ENCODE measurements at regions not wholly inside any gene's neighbourhood (a gene's known extent, or its start where the extent isn't known, plus 50 kb on each side); places are given as distances from the start of the nearest gene placed in this dataset.

DNA sequence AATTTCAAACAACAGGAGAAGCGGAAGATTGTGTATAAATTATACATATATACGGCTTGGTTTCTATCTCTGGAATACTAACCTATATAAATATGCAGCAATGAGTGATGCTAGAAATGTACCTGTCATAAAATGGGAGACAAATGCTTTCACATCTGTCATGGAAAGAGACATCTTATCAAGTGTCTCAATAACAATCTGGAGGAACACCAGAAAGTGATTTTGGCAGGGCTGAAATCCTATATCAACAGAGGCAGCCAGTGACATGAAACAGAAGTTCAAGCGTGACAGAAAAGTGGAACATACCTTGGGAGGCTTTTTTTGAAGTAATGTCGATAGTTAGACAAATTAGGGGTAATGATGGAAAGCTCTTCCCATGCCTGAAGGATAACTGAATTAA is 834.6 kb downstream of the JRKL start:
- no peak overlapping the region for H3K4me3 ChIP-seq (ENCODE audit: control insufficient read depth, low read depth, low read length)

DNA sequence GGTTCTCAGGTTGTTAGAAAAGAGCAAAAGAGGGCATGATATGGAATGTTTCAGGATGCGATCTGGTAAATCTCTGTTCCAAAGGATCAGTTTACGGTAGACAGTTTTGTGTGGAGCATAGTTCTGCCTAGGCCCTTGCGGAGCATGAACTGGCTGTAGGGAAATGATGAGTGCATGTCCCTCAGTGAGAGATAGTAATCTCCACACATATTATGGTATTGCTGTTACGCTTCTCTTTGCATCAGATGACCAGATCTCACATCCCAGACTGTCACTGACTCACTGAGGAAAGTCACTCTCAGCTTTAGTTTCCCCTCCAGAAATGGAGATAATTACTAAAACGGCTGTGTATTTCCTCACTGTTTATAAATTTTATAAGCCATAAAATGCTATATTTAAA is 836.0 kb downstream of the JRKL start:
- TF ChIP-seq, protein P1, sequence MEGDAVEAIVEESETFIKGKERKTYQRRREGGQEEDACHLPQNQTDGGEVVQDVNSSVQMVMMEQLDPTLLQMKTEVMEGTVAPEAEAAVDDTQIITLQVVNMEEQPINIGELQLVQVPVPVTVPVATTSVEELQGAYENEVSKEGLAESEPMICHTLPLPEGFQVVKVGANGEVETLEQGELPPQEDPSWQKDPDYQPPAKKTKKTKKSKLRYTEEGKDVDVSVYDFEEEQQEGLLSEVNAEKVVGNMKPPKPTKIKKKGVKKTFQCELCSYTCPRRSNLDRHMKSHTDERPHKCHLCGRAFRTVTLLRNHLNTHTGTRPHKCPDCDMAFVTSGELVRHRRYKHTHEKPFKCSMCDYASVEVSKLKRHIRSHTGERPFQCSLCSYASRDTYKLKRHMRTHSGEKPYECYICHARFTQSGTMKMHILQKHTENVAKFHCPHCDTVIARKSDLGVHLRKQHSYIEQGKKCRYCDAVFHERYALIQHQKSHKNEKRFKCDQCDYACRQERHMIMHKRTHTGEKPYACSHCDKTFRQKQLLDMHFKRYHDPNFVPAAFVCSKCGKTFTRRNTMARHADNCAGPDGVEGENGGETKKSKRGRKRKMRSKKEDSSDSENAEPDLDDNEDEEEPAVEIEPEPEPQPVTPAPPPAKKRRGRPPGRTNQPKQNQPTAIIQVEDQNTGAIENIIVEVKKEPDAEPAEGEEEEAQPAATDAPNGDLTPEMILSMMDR (conservative IDR thresholded peaks at IDR 0.05; ENCODE audit: control insufficient read depth, insufficient read depth, low read depth, low read length) = no peak
- no peak for DNase-seq (ENCODE audit: low read depth)
- no peak overlapping the region for H3K4me3 ChIP-seq (ENCODE audit: control insufficient read depth, low read depth, low read length)

More for the DNA sequence above, 834.6 kb downstream of the JRKL start:
- no peak for DNase-seq (ENCODE audit: low read depth)
- TF ChIP-seq, protein P1 (conservative IDR thresholded peaks at IDR 0.05; ENCODE audit: control insufficient read depth, insufficient read depth, low read depth, low read length) = no peak

DNA sequence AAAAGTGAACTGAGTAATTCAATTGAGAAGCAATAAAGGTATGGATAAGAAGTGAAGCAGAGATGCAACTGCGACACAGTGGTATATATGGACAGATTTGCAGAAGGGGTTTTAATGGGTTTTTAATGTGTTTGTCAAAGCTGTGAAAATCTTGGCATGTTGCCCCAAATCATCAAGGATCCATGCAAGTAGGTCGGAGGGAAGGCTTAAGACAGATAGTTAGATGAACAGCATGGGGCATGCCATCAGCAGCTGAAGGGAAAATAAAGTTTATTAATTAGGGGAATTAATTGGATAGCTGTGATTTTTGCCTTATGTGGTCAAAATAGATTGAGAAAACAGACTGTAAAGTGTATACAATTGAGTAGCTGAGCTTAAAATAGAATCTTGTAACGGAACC is 840.1 kb downstream of the JRKL start:
- DNase-seq (ENCODE audit: low read depth) = no peak
- TF ChIP-seq, protein P1 (conservative IDR thresholded peaks at IDR 0.05; ENCODE audit: control insufficient read depth, insufficient read depth, low read depth, low read length) = no peak
- no peak overlapping the region for H3K4me3 ChIP-seq (ENCODE audit: control insufficient read depth, low read depth, low read length)

DNA sequence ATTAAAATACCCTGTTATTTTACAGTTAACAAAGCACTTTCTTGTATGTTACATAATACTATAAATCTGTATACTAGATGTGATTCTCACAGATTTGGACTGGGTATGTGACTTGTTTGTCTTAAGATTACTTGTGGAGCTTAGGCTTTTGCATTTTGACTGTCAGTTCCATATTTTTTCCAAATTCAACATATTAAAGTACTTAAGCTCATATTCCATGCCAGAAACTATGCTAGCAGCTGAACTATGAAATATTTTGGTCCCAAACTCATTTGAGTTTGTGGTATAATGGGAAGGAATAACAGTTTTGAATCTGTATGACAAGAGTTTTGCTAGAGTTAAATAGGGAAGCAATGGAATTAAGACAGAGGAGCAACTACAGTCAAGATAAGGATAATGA is 841.4 kb downstream of the JRKL start:
- TF ChIP-seq, protein P1 (conservative IDR thresholded peaks at IDR 0.05; ENCODE audit: control insufficient read depth, insufficient read depth, low read depth, low read length) = no peak
- no peak for DNase-seq (ENCODE audit: low read depth)
- no peak overlapping the region for H3K4me3 ChIP-seq (ENCODE audit: control insufficient read depth, low read depth, low read length)

DNA sequence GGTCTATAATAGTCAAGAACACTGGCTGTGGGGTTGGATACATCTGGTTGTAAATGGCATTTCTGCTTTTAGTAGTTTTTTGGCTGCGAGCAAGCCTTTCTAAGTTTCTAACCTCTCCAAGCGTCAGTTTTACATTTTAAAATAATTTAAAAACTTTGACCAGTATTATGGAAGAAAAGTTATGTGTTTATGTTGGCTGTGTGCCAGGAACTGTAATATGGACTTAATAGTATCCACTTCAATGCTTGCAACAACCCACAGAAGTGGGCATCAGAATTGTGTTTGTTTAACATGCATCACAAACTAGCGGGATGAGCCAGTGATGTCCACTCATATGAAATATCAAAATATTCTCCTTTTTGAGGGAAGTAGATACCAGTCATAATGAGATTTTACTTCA is 844.2 kb downstream of the JRKL start:
- no peak for DNase-seq (ENCODE audit: low read depth)
- TF ChIP-seq, protein P1 (conservative IDR thresholded peaks at IDR 0.05; ENCODE audit: control insufficient read depth, insufficient read depth, low read depth, low read length) = no peak
- H3K4me3 ChIP-seq (ENCODE audit: control insufficient read depth, low read depth, low read length) = no peak overlapping the region

DNA sequence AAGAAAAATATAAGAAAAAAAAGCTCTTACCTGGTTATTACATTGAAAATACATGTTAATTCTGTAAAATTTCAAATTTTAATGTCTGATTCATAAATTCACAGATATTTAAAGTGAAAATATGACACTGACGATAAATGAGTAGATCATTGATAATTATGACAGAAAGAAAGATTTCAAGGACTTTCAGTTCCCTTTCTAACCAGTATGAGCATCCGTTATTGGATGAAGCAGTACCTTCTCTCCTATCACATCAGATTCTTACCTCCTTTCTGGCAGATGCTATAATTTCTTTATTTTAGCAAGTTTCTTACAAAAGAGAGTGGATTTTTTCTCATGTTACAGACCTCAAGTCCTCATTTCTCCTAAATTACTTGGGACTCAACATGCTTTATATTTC is 847.3 kb downstream of the JRKL start:
- TF ChIP-seq, protein P1 (conservative IDR thresholded peaks at IDR 0.05; ENCODE audit: control insufficient read depth, insufficient read depth, low read depth, low read length) = no peak
- H3K4me3 ChIP-seq (ENCODE audit: control insufficient read depth, low read depth, low read length) = no peak overlapping the region
- no peak for DNase-seq (ENCODE audit: low read depth)

DNA sequence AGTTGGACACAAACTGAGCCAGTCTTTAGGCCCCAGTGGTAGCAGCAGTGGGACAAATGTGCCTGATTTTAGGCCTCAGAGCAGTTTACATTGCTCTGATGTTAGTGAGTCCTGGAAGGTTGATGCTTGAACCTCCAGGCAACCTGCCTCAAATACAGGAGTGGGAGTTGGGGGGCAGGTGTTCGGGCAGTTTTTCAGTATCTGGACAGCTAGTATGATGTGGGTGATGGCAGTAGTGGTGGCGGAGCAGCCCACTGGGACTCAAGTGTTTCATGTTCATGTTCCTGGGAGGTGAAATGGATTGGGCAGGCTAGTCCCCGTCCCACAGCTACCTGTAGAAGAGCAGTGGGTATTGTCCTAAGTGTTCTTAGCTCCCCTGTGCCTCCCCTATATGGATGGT is 857.8 kb downstream of the JRKL start:
- H3K4me3 ChIP-seq (ENCODE audit: control insufficient read depth, low read depth, low read length) = no peak overlapping the region
- TF ChIP-seq, protein P1 (conservative IDR thresholded peaks at IDR 0.05; ENCODE audit: control insufficient read depth, insufficient read depth, low read depth, low read length) = no peak
- DNase-seq (ENCODE audit: low read depth) = no peak

Measured in fibroblast of mammary gland (primary cell).